ENCODE measurements at regions not wholly inside any gene's neighbourhood (a gene's known extent, or its start where the extent isn't known, plus 50 kb on each side); places are given as distances from the start of the nearest gene placed in this dataset.

DNA sequence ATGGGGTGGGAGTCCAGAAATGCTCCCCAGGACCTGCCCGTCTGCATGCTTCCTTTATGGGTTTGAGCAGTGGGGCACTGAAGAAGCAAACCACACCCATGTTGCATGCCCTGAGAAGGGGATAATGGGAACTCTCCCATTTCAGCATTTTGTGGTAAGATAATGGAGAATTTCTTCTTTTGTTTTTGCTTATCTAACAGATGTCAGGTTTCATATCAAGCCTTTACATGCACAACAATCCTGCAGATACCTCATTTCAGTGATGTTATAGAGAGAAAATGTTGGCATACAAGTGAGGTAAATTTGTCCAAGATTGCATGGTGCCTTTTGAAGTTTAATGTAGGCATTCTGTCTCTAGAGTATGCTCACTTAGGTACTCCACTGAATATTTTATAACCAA is 177.0 kb downstream of the ALX1 start (continued):
- TF ChIP-seq, protein P1, sequence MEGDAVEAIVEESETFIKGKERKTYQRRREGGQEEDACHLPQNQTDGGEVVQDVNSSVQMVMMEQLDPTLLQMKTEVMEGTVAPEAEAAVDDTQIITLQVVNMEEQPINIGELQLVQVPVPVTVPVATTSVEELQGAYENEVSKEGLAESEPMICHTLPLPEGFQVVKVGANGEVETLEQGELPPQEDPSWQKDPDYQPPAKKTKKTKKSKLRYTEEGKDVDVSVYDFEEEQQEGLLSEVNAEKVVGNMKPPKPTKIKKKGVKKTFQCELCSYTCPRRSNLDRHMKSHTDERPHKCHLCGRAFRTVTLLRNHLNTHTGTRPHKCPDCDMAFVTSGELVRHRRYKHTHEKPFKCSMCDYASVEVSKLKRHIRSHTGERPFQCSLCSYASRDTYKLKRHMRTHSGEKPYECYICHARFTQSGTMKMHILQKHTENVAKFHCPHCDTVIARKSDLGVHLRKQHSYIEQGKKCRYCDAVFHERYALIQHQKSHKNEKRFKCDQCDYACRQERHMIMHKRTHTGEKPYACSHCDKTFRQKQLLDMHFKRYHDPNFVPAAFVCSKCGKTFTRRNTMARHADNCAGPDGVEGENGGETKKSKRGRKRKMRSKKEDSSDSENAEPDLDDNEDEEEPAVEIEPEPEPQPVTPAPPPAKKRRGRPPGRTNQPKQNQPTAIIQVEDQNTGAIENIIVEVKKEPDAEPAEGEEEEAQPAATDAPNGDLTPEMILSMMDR (IDR thresholded peaks at IDR 0.05), result no peak
- TF ChIP-seq, protein P2, sequence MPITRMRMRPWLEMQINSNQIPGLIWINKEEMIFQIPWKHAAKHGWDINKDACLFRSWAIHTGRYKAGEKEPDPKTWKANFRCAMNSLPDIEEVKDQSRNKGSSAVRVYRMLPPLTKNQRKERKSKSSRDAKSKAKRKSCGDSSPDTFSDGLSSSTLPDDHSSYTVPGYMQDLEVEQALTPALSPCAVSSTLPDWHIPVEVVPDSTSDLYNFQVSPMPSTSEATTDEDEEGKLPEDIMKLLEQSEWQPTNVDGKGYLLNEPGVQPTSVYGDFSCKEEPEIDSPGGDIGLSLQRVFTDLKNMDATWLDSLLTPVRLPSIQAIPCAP (CRISPR knock-in tag; IDR thresholded peaks at IDR 0.05), result no peak
- TF ChIP-seq, protein P3, sequence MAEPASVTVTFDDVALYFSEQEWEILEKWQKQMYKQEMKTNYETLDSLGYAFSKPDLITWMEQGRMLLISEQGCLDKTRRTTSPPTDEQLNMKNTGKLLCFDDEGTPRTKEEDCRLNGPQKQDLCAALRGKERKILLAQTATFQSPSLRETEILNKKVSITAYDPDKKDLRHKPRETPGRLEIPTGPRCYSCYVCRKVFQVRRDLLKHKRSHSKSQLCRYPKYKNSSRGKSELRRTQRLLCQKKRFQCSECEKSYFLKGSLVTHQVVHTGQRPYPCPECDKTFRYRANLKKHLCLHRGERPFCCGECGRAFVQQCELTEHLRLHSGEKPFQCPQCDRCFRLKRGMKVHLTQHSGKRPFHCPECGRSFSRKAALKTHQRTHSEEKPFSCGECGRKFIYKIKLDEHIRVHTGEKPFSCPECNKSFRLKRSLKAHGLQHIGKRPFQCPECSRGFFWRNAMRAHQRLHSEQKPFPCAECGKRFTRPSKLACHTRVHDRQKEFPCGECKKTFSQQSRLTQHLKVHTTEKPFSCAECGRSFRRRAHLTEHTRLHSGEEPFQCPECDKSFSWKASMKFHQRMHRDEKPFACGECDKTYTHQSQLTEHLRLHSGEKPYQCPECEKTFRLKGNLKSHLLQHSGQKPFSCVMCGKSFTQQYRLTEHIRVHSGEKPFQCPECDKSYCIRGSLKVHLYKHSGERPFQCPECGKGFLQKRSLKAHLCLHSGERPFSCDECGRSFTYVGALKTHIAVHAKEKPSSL (CRISPR knock-in tag; conservative IDR thresholded peaks at IDR 0.05), result no peak

DNA sequence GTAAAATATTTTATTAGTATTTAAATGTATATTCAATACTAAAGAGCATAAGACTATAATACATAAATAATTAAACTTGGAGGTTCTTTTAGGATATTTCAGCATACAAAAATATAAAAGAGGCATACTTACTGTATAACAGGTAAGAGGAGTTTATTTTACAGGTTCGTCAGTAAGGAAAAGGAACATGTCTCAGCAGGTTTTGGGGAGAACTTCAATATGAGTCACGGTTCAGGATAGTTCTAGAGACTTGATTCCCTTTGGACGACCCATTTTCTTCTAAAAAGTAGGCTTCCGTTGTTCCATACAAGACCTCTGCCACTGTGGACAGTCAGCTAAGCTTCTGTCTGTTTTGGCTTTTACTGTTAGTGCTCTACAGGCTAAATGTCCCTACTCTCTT is 181.1 kb downstream of the ALX1 start:
- peaks cover 10% of the 10 kb centered on the region for H3K4me1 Mint-ChIP-seq
- peaks cover 5% of the 10 kb centered on the region; the same call in 1 of the 2 replicates for H3K9me3 Mint-ChIP-seq
- no peaks in the 10 kb centered on the region for H3K27me3 Mint-ChIP-seq (ENCODE audit: low read depth)
- DNase-seq (ENCODE audit: low spot score), result no peak
- ATAC-seq, result no peak
- POLR2A ChIA-PET, result no interaction called here
- TF ChIP-seq, protein P4, sequence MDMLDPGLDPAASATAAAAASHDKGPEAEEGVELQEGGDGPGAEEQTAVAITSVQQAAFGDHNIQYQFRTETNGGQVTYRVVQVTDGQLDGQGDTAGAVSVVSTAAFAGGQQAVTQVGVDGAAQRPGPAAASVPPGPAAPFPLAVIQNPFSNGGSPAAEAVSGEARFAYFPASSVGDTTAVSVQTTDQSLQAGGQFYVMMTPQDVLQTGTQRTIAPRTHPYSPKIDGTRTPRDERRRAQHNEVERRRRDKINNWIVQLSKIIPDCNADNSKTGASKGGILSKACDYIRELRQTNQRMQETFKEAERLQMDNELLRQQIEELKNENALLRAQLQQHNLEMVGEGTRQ (CRISPR knock-in tag; IDR thresholded peaks at IDR 0.05), result no peak
- TF ChIP-seq SOX15 (CRISPR knock-in tag; IDR thresholded peaks at IDR 0.05) (no peak), NR1H2 (CRISPR knock-in tag; IDR thresholded peaks at IDR 0.05) (no peak), JAZF1 (CRISPR knock-in tag; IDR thresholded peaks at IDR 0.05) (no peak), GABPB1 (CRISPR knock-in tag; IDR thresholded peaks at IDR 0.05) (no peak), MYBL2 (CRISPR knock-in tag; IDR thresholded peaks at IDR 0.05) (no peak), TEAD4 (CRISPR knock-in tag; IDR thresholded peaks at IDR 0.05) (no peak), ETV6 (CRISPR knock-in tag; IDR thresholded peaks at IDR 0.05) (no peak), CBFB (CRISPR knock-in tag; IDR thresholded peaks at IDR 0.05; ENCODE audit: low read depth) (no peak), NR2C2 (CRISPR knock-in tag; IDR thresholded peaks at IDR 0.05) (no peak), ZNF416 (CRISPR knock-in tag; IDR thresholded peaks at IDR 0.05) (no peak)
- TF ChIP-seq, protein P5, sequence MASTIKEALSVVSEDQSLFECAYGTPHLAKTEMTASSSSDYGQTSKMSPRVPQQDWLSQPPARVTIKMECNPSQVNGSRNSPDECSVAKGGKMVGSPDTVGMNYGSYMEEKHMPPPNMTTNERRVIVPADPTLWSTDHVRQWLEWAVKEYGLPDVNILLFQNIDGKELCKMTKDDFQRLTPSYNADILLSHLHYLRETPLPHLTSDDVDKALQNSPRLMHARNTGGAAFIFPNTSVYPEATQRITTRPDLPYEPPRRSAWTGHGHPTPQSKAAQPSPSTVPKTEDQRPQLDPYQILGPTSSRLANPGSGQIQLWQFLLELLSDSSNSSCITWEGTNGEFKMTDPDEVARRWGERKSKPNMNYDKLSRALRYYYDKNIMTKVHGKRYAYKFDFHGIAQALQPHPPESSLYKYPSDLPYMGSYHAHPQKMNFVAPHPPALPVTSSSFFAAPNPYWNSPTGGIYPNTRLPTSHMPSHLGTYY (CRISPR knock-in tag; IDR thresholded peaks at IDR 0.05), result no peak
- TF ChIP-seq, protein P6, sequence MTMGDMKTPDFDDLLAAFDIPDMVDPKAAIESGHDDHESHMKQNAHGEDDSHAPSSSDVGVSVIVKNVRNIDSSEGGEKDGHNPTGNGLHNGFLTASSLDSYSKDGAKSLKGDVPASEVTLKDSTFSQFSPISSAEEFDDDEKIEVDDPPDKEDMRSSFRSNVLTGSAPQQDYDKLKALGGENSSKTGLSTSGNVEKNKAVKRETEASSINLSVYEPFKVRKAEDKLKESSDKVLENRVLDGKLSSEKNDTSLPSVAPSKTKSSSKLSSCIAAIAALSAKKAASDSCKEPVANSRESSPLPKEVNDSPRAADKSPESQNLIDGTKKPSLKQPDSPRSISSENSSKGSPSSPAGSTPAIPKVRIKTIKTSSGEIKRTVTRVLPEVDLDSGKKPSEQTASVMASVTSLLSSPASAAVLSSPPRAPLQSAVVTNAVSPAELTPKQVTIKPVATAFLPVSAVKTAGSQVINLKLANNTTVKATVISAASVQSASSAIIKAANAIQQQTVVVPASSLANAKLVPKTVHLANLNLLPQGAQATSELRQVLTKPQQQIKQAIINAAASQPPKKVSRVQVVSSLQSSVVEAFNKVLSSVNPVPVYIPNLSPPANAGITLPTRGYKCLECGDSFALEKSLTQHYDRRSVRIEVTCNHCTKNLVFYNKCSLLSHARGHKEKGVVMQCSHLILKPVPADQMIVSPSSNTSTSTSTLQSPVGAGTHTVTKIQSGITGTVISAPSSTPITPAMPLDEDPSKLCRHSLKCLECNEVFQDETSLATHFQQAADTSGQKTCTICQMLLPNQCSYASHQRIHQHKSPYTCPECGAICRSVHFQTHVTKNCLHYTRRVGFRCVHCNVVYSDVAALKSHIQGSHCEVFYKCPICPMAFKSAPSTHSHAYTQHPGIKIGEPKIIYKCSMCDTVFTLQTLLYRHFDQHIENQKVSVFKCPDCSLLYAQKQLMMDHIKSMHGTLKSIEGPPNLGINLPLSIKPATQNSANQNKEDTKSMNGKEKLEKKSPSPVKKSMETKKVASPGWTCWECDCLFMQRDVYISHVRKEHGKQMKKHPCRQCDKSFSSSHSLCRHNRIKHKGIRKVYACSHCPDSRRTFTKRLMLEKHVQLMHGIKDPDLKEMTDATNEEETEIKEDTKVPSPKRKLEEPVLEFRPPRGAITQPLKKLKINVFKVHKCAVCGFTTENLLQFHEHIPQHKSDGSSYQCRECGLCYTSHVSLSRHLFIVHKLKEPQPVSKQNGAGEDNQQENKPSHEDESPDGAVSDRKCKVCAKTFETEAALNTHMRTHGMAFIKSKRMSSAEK (CRISPR knock-in tag; IDR thresholded peaks at IDR 0.05; ENCODE audit: borderline replicate concordance), result no peak
- TF ChIP-seq, protein P7, sequence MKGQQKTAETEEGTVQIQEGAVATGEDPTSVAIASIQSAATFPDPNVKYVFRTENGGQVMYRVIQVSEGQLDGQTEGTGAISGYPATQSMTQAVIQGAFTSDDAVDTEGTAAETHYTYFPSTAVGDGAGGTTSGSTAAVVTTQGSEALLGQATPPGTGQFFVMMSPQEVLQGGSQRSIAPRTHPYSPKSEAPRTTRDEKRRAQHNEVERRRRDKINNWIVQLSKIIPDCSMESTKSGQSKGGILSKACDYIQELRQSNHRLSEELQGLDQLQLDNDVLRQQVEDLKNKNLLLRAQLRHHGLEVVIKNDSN (CRISPR knock-in tag; IDR thresholded peaks at IDR 0.05), result no peak
- no peak overlapping the region for H3K27ac Mint-ChIP-seq
- H3K36me3 Mint-ChIP-seq, result peaks cover 4% of the 10 kb centered on the region
- H3K4me3 Mint-ChIP-seq, result no peak overlapping the region
- CTCF ChIA-PET, result no interaction called here

Measured in WTC11 (cell line).